ENCODE measurements at regions not wholly inside any gene's neighbourhood (a gene's known extent, or its start where the extent isn't known, plus 50 kb on each side); places are given as distances from the start of the nearest gene placed in this dataset.
"Not testable (repeated sequence)": the region's sequence is repeated elsewhere in the genome, so short reads cannot be mapped to it uniquely, and the experiment has no call there.

GRCh38 chr6:80573320-80573719, 466.8 kb downstream of the BCKDHB start:
- intact Hi-C loops (cut with micrococcal nuclease): not testable (repeated sequence)

DNA sequence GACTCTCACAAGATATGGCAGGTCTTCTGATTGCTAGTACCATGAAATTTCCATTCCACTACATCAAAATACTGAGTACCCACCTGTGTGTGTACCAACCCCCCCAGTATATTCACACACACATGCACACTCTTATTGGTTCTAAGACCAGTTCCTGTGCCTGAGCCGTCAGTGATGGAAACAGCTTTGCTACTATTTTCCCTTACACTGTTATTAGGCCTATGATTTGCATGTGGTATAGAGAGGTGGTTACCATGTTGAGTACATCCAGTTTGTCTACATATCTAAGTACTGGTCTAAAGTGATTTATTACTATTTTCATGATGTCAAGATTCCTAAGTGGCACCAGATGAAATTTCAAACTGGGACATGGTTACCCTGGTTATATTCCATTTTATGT, 459.9 kb downstream of the BCKDHB start:
- intact Hi-C loops (cut with micrococcal nuclease): no loop called here

DNA sequence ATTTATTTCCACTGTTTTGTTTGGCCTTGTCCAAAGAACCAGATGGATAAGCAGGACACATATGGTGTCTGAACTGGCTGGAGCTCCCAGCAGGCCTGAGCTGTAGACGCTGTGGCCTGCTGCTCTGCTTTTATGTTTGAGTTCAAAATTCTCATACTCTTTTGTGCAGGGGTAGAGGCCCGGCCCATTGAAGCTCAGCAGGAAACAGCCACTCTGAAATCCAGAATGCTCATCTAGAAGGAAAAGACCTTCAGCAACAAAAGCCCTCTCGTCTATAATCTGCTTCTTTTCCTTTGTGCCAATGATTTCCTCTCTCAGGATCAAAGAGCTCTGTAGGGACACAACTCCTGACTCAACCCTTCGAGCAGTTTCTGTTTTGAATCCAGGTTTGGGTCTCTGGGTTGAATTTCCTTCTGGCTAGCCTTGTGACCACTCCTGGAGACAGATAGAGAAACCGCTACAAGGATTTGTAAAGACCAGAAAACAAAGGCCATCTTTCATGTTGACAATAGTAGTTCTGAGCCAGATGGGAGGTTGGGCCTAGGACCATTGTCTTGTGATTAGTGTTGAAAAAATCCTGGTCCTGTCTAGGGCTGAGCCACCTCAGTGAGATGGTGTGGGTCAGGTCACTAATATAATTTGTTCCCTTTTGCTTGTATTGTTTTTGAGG, 446.7 kb downstream of the BCKDHB start:
- intact Hi-C loops (cut with micrococcal nuclease): no loop called here

GRCh38 chr6:80550748-80551147, 444.3 kb downstream of the BCKDHB start:
- intact Hi-C loops (cut with micrococcal nuclease): no loop called here

- intact Hi-C loops (cut with micrococcal nuclease): no loop called here
Observed at GRCh38 chr6:80550281-80550680, 443.8 kb downstream of the BCKDHB start.

- intact Hi-C loops (cut with micrococcal nuclease): no loop called here
Observed at GRCh38 chr6:80548532-80548931, 442.1 kb downstream of the BCKDHB start.

DNA sequence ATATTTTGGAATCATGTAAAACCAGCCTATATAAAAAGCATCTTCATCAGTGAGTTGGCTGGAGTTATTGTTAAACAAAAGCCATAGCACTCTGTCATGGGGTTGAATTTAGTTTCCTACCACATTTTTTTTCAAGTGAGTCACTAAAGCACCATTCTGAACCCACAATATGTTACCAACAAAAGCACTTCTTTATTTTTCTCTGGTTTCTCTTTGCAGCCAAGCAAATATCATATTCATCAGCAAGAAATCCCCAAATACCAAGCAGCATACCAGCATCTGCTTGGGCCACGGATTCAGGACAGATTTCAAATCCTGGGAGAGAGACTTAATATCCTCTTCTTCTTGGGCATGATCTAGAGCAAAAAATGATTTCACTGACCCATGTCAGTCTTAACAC, 441.4 kb downstream of the BCKDHB start:
- intact Hi-C loops (cut with micrococcal nuclease): no loop called here

DNA sequence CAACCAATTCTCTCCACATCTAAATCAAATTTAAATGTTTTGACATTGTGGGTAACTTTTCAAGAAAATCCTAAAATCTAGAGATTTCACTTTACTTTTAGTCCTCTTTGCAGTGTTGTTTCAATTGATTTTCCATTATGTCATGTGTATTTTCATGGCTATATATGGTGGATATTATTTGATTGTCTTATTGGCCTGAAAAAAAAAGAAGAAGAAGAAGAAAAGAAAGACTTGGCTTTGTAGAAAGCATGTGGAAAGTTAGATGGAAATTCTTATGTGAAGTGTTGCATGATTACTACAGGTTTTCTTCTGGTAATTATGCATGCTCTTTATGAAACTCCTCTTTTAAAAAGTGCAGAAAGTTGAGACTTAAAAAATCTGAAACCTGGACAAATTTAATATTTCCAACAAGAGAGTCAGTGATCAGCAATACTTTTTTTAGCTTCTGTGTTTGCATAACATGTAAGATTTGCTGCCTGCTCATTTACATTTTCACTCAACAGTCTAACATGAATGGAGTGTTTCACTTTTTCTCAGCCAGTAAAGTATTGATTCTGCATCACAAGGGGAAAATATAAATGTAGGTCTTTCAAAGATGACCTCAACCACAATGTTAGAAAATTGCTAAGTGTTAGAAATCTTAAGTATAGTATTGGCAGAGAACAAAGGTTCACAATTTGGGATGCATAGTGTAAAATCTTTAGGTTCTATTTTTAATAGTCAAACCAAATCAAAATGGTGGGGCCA, 438.7 kb downstream of the BCKDHB start:
- intact Hi-C loops (cut with micrococcal nuclease): no loop called here

DNA sequence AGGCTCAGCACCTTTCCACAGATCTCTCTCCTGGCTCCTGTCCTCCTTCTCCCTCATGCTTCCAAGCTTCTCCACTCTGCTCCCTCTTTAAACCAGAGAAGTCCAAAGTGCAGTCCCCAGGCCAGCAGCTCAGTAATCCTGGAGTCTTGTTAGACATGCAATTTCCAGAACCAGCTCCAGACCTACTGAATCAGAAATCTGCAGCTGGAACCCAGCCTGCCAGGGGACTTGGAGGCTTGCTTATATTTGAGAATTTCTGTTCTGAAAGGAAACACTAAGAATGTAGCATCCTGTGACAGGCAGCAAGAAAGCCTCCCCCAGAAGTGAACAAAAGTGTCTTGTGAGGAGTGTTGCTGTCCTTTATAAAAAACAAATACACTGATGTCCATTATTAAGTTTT, 438.1 kb downstream of the BCKDHB start:
- intact Hi-C loops (cut with micrococcal nuclease): no loop called here

DNA sequence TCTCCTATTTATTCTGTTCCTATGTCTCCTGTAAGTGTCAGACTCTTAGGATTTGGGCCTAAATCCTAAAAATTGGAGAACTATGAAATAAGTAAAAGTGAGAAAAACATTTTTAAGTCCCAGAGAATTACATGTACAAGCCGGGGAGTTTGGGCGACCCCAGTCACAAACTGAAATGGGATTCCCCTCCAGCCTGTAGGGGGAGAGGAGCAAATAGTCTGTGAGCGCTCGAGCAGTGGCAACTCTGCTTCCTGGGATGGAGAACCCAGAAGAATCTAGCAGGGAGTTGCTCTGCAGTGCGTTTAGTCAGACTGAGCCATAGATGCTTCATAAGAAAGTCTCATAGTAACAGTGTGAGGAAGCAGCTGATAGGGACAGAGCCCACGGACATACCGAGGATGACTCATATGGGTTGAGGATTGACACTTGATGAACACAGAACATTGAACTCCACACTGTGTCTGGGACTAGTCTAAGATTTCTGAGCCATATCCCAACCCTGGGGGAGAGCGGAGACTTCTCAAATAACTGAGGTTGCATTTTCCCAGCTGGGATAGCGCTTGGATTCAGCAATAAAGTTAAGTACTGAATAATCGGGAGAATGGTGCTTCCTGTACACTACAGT, 437.2 kb downstream of the BCKDHB start:
- intact Hi-C loops (cut with micrococcal nuclease): no loop called here

DNA sequence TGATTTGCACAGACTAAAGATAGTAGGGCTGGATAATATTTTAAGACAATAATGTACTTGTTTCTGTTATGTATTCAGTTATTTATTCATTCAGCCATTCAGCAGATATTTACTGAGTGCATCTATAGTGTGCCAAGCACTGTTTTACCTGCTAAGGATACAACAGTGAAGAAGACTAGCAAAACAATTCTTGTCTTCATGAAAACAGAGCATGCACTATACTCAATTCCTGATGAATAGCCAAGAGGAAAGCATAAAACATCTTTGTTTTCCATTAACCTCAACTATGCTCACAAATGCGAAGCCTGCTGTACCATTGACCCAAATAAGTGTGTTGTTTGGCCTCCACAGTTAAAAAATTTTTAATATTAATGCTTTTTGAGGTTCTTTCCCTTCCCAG, 436.7 kb downstream of the BCKDHB start:
- intact Hi-C loops (cut with micrococcal nuclease): no loop called here

GRCh38 chr6:80541886-80542285, 435.4 kb downstream of the BCKDHB start:
- intact Hi-C loops (cut with micrococcal nuclease): no loop called here

DNA sequence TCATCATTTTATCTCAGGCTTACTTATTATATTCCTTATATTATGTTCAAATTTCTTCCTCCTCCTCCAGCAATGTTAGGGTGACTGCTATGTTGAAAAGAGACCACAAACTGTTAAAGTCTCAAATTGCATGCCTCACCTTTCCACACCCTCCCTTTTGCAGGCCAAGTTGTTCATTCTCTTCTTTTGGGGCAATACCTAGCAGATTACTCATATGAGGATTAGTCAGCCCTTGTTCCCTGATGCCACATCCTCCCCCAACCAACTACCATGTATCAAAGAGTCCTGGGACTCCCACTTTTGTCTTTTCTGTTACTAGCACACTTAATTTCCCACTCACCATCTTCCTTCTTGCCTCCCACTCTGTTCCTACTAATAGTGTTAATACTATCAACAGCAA, 434.7 kb downstream of the BCKDHB start:
- intact Hi-C loops (cut with micrococcal nuclease): no loop called here

GRCh38 chr6:80540700-80541099, 434.2 kb downstream of the BCKDHB start:
- intact Hi-C loops (cut with micrococcal nuclease): no loop called here

- intact Hi-C loops (cut with micrococcal nuclease): no loop called here
Observed at GRCh38 chr6:80537118-80537972, 430.9 kb downstream of the BCKDHB start.

- intact Hi-C loops (cut with micrococcal nuclease): no loop called here
Observed at GRCh38 chr6:80535914-80536565, 429.6 kb downstream of the BCKDHB start.

DNA sequence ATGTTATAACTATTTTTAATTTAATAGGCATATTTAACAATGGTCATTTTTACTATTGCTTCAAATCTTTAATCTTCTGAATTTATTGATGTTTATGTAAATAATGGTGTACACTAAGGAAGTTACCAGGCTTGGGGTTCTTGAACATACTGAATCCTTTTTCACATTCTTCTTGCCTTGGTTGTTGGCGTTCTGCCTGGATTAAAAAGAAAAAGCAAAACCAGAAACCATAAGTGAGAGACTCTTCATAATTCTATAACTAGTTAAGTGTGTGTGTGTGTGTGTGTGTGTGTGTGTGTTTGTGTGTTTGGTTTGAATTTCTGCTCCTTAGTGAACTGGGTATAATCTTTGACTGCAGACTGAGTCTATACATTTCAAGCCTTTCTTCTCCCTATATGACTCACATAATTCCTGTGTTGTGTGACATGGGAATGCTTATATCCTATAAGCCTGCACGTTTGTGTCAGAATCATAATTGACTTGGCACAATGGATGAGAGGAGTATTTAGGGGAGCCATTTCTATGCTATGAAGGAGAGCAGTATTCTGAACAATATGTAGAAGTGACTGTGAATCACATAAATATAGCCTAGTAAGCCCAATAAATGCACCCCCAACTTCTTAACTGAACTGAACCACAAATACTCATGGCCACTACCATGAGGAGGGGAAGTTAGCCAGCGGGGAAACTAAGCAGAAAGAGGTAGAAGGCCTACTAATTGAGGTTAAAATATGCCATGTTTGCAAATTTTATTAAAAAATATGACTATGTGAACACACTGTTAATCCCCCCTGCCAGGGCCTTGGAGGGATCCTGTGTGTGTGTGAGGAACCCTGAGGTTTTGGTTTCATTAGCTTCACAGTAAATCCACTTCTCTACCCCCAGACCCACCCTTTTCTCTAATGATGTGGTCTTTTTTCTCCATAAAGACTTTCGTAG, 425.5 kb downstream of the BCKDHB start:
- intact Hi-C loops (cut with micrococcal nuclease): no loop called here

GRCh38 chr6:80530103-80530502, 423.6 kb downstream of the BCKDHB start:
- intact Hi-C loops (cut with micrococcal nuclease): no loop called here

DNA sequence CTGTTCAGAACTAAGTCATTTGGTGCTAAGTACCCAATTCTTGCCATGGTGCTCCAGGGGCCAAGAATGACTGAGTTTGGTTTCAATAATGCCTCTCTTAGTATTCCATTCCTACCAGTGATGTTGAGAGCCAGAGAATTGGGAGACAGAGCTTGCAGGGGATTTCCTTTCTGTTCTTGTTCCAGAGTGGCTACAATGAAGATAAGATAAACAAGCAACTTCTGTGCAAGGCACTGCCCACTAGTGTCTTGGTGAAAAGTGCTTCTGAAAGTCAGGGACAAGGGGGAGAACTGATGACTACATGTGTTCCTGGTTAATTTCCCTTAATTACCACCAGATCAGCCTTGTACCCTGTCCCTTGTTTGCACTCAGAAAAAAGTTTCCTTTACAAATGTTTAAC, 421.6 kb downstream of the BCKDHB start:
- intact Hi-C loops (cut with micrococcal nuclease): no loop called here

DNA sequence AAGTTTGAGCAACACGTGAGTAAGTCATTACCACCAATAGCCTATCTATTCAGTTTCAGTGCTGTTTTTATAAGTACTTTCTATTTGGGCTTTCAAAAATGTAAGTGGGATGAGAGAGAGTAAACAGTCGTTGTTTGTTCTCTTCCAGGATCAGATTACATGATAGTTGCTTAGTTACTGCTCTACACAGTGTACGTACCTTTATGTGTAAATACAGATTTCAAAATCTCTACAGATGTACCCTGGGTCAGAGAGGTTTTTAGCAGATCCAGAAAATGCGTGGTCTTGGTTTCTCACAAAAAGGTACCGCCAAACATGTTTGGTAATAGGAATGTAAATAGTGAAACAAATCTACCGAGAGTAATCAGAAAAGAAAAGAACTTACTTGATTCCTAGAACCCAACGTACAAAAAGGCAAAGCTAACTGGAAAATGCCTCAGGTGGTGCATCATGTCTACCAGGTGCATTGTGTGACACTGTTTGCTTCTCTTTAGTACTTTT, 421.1 kb downstream of the BCKDHB start:
- intact Hi-C loops (cut with micrococcal nuclease): no loop called here
